ENCODE measurements at regions not wholly inside any gene's neighbourhood (a gene's known extent, or its start where the extent isn't known, plus 50 kb on each side); places are given as distances from the start of the nearest gene placed in this dataset.

- H3K9me3 ChIP-seq (ENCODE audit: control insufficient read depth, low read length): no peaks in the 10 kb centered on the region
- H3K4me1 ChIP-seq (ENCODE audit: control insufficient read depth, insufficient read depth, low read length): no peaks in the 10 kb centered on the region
- H3K27ac ChIP-seq (ENCODE audit: insufficient read depth, low read depth, low read length, poor library complexity, severe bottlenecking): no peak overlapping the region
- no peaks in the 10 kb centered on the region for H3K27me3 ChIP-seq (ENCODE audit: control insufficient read depth, insufficient read depth, low read length, poor library complexity, severe bottlenecking)
- WGBS, 2 experiments: 85 to 95% methylated on average over 2 of the region's 2 CpGs
- H3K36me3 ChIP-seq (ENCODE audit: control insufficient read depth, insufficient read depth, low read length): no peaks in the 10 kb centered on the region
- H3K4me3 ChIP-seq (ENCODE audit: insufficient read depth, low read depth, low read length): no peak overlapping the region
These were observed 578.2 kb downstream of the ANKRD7 start for GRCh38 chr7:118802726-118803125.

GRCh38 chr7:118826246-118826645 is 601.7 kb downstream of the ANKRD7 start:
- H3K4me1 ChIP-seq (ENCODE audit: control insufficient read depth, insufficient read depth, low read length): no peaks in the 10 kb centered on the region
- H3K4me3 ChIP-seq (ENCODE audit: insufficient read depth, low read depth, low read length): no peak overlapping the region
- WGBS, 2 experiments: 87% methylated on average over 1 of the region's 1 CpG; no CpG with 5 or more reads in 1 of the 2 experiments
- no peak overlapping the region for H3K27ac ChIP-seq (ENCODE audit: insufficient read depth, low read depth, low read length, poor library complexity, severe bottlenecking)
- no peaks in the 10 kb centered on the region for H3K9me3 ChIP-seq (ENCODE audit: control insufficient read depth, low read length)
- no peaks in the 10 kb centered on the region for H3K36me3 ChIP-seq (ENCODE audit: control insufficient read depth, insufficient read depth, low read length)
- no peaks in the 10 kb centered on the region for H3K27me3 ChIP-seq (ENCODE audit: control insufficient read depth, insufficient read depth, low read length, poor library complexity, severe bottlenecking)

GRCh38 chr7:118836933-118837332 is 612.4 kb downstream of the ANKRD7 start:
- no peaks in the 10 kb centered on the region for H3K27me3 ChIP-seq (ENCODE audit: control insufficient read depth, insufficient read depth, low read length, poor library complexity, severe bottlenecking)
- 90 to 94% methylated on average over 1 to 2 of the region's 2 CpGs for WGBS, 2 experiments
- H3K36me3 ChIP-seq (ENCODE audit: control insufficient read depth, insufficient read depth, low read length): no peaks in the 10 kb centered on the region
- H3K27ac ChIP-seq (ENCODE audit: insufficient read depth, low read depth, low read length, poor library complexity, severe bottlenecking): no peak overlapping the region
- no peak overlapping the region for H3K4me3 ChIP-seq (ENCODE audit: insufficient read depth, low read depth, low read length)
- no peaks in the 10 kb centered on the region for H3K9me3 ChIP-seq (ENCODE audit: control insufficient read depth, low read length)
- H3K4me1 ChIP-seq (ENCODE audit: control insufficient read depth, insufficient read depth, low read length): no peaks in the 10 kb centered on the region

- Histone ChIP-seq H3K4me3 (ENCODE audit: insufficient read depth, low read depth, low read length) (no peak overlapping the region), H3K4me1 (ENCODE audit: control insufficient read depth, insufficient read depth, low read length) (no peaks in the 10 kb centered on the region), H3K27me3 (ENCODE audit: control insufficient read depth, insufficient read depth, low read length, poor library complexity, severe bottlenecking) (no peaks in the 10 kb centered on the region), H3K27ac (ENCODE audit: insufficient read depth, low read depth, low read length, poor library complexity, severe bottlenecking) (no peak overlapping the region), H3K9me3 (ENCODE audit: control insufficient read depth, low read length) (no peaks in the 10 kb centered on the region), H3K36me3 (ENCODE audit: control insufficient read depth, insufficient read depth, low read length) (no peaks in the 10 kb centered on the region)
- WGBS, 2 experiments: 80 to 86% methylated on average over 2 to 4 of the region's 4 CpGs
These were observed 615.0 kb downstream of the ANKRD7 start for GRCh38 chr7:118839515-118839914.

- no peaks in the 10 kb centered on the region for H3K4me1 ChIP-seq (ENCODE audit: control insufficient read depth, insufficient read depth, low read length)
- H3K36me3 ChIP-seq (ENCODE audit: control insufficient read depth, insufficient read depth, low read length): no peaks in the 10 kb centered on the region
- H3K4me3 ChIP-seq (ENCODE audit: insufficient read depth, low read depth, low read length): no peak overlapping the region
- H3K9me3 ChIP-seq (ENCODE audit: control insufficient read depth, low read length): no peaks in the 10 kb centered on the region
- H3K27ac ChIP-seq (ENCODE audit: insufficient read depth, low read depth, low read length, poor library complexity, severe bottlenecking): no peak overlapping the region
- no peaks in the 10 kb centered on the region for H3K27me3 ChIP-seq (ENCODE audit: control insufficient read depth, insufficient read depth, low read length, poor library complexity, severe bottlenecking)
- WGBS, 2 experiments: no CpG with 5 or more reads among the region's 1 CpG
These were observed 619.0 kb downstream of the ANKRD7 start for GRCh38 chr7:118843456-118843855.

GRCh38 chr7:118844748-118845147 is 620.2 kb downstream of the ANKRD7 start:
- no peak overlapping the region for H3K27ac ChIP-seq (ENCODE audit: insufficient read depth, low read depth, low read length, poor library complexity, severe bottlenecking)
- H3K4me1 ChIP-seq (ENCODE audit: control insufficient read depth, insufficient read depth, low read length): no peaks in the 10 kb centered on the region
- no peak overlapping the region for H3K4me3 ChIP-seq (ENCODE audit: insufficient read depth, low read depth, low read length)
- H3K27me3 ChIP-seq (ENCODE audit: control insufficient read depth, insufficient read depth, low read length, poor library complexity, severe bottlenecking): no peaks in the 10 kb centered on the region
- H3K9me3 ChIP-seq (ENCODE audit: control insufficient read depth, low read length): no peaks in the 10 kb centered on the region
- WGBS, 2 experiments: 87 to 98% methylated on average over 3 of the region's 3 CpGs
- H3K36me3 ChIP-seq (ENCODE audit: control insufficient read depth, insufficient read depth, low read length): no peaks in the 10 kb centered on the region

- H3K4me1 ChIP-seq (ENCODE audit: control insufficient read depth, insufficient read depth, low read length): no peaks in the 10 kb centered on the region
- H3K4me3 ChIP-seq (ENCODE audit: insufficient read depth, low read depth, low read length): no peak overlapping the region
- WGBS, 2 experiments: 92 to 94% methylated on average over 3 of the region's 3 CpGs
- no peaks in the 10 kb centered on the region for H3K36me3 ChIP-seq (ENCODE audit: control insufficient read depth, insufficient read depth, low read length)
- no peaks in the 10 kb centered on the region for H3K9me3 ChIP-seq (ENCODE audit: control insufficient read depth, low read length)
- H3K27me3 ChIP-seq (ENCODE audit: control insufficient read depth, insufficient read depth, low read length, poor library complexity, severe bottlenecking): no peaks in the 10 kb centered on the region
- H3K27ac ChIP-seq (ENCODE audit: insufficient read depth, low read depth, low read length, poor library complexity, severe bottlenecking): no peak overlapping the region
These were observed 621.3 kb downstream of the ANKRD7 start for GRCh38 chr7:118845791-118846190.

- H3K27me3 ChIP-seq (ENCODE audit: control insufficient read depth, insufficient read depth, low read length, poor library complexity, severe bottlenecking): no peaks in the 10 kb centered on the region
- H3K4me1 ChIP-seq (ENCODE audit: control insufficient read depth, insufficient read depth, low read length): no peaks in the 10 kb centered on the region
- H3K4me3 ChIP-seq (ENCODE audit: insufficient read depth, low read depth, low read length): no peak overlapping the region
- H3K9me3 ChIP-seq (ENCODE audit: control insufficient read depth, low read length): no peaks in the 10 kb centered on the region
- no peak overlapping the region for H3K27ac ChIP-seq (ENCODE audit: insufficient read depth, low read depth, low read length, poor library complexity, severe bottlenecking)
- no peaks in the 10 kb centered on the region for H3K36me3 ChIP-seq (ENCODE audit: control insufficient read depth, insufficient read depth, low read length)
These were observed 622.5 kb downstream of the ANKRD7 start for GRCh38 chr7:118846977-118847376.

GRCh38 chr7:118855290-118855689 is 630.8 kb downstream of the ANKRD7 start:
- no peaks in the 10 kb centered on the region for H3K27me3 ChIP-seq (ENCODE audit: control insufficient read depth, insufficient read depth, low read length, poor library complexity, severe bottlenecking)
- no peaks in the 10 kb centered on the region for H3K4me1 ChIP-seq (ENCODE audit: control insufficient read depth, insufficient read depth, low read length)
- H3K9me3 ChIP-seq (ENCODE audit: control insufficient read depth, low read length): no peaks in the 10 kb centered on the region
- no peak overlapping the region for H3K4me3 ChIP-seq (ENCODE audit: insufficient read depth, low read depth, low read length)
- WGBS, 2 experiments: 91 to 96% methylated on average over 3 of the region's 3 CpGs
- no peak overlapping the region for H3K27ac ChIP-seq (ENCODE audit: insufficient read depth, low read depth, low read length, poor library complexity, severe bottlenecking)
- no peaks in the 10 kb centered on the region for H3K36me3 ChIP-seq (ENCODE audit: control insufficient read depth, insufficient read depth, low read length)

GRCh38 chr7:118858651-118859149 is 634.2 kb downstream of the ANKRD7 start:
- no peaks in the 10 kb centered on the region for H3K27me3 ChIP-seq (ENCODE audit: control insufficient read depth, insufficient read depth, low read length, poor library complexity, severe bottlenecking)
- 95% methylated on average over 49 of the region's 49 CpGs for WGBS, 2 experiments
- no peaks in the 10 kb centered on the region for H3K9me3 ChIP-seq (ENCODE audit: control insufficient read depth, low read length)
- H3K4me1 ChIP-seq (ENCODE audit: control insufficient read depth, insufficient read depth, low read length): no peaks in the 10 kb centered on the region
- H3K36me3 ChIP-seq (ENCODE audit: control insufficient read depth, insufficient read depth, low read length): no peaks in the 10 kb centered on the region
- no peak overlapping the region for H3K4me3 ChIP-seq (ENCODE audit: insufficient read depth, low read depth, low read length)
- no peak overlapping the region for H3K27ac ChIP-seq (ENCODE audit: insufficient read depth, low read depth, low read length, poor library complexity, severe bottlenecking)

GRCh38 chr7:118861581-118861980 is 637.1 kb downstream of the ANKRD7 start:
- Histone ChIP-seq H3K4me3 (ENCODE audit: insufficient read depth, low read depth, low read length) (no peak overlapping the region), H3K27ac (ENCODE audit: insufficient read depth, low read depth, low read length, poor library complexity, severe bottlenecking) (no peak overlapping the region), H3K27me3 (ENCODE audit: control insufficient read depth, insufficient read depth, low read length, poor library complexity, severe bottlenecking) (no peaks in the 10 kb centered on the region), H3K9me3 (ENCODE audit: control insufficient read depth, low read length) (no peaks in the 10 kb centered on the region), H3K4me1 (ENCODE audit: control insufficient read depth, insufficient read depth, low read length) (no peaks in the 10 kb centered on the region), H3K36me3 (ENCODE audit: control insufficient read depth, insufficient read depth, low read length) (no peaks in the 10 kb centered on the region)
- 92 to 93% methylated on average over 2 of the region's 2 CpGs for WGBS, 2 experiments

All from ectodermal cell (in vitro differentiated cells).